K562 (cell line): ENCODE measurements at regions not wholly inside any gene's neighbourhood (a gene's known extent, or its start where the extent isn't known, plus 50 kb on each side); places are given as distances from the start of the nearest gene placed in this dataset.
A peak's percentile ranks its signal among the peaks of the same experiment; 100 is the strongest.

ENCODE experiments used
- CEBPB ChIP-seq: fragments of 450-650 bp; IDR thresholded peaks from 2 replicates; pipeline ENCODE4 v1.6.1; 2016; ENCODE audit warnings: missing genetic modification characterization, missing compliant biosample characterization
- CTCFL ChIP-seq: IDR thresholded peaks from 2 replicates; pipeline ENCODE4 v1.6.1; 2011; ENCODE audit warnings: borderline replicate concordance, low read depth, mild to moderate bottlenecking, moderate library complexity, low read length; ENCODE audit not compliant: insufficient read depth, poor library complexity, severe bottlenecking
- DACH1 ChIP-seq: fragments of 450-650 bp; IDR thresholded peaks from 2 replicates; pipeline ENCODE4 v1.6.1; 2018; ENCODE audit not compliant: partially characterized antibody
- FOXK2 ChIP-seq, 2 experiments: fragments of 450-650 bp; IDR thresholded peaks in 1 of 2; conservative IDR thresholded peaks in 1 of 2; 2 replicates each; pipeline ENCODE4 v1.6.1; 2016; ENCODE audit warnings: low read depth in 2 of 2, mild to moderate bottlenecking in 1 of 2
- MECOM ChIP-seq: fragments of 250-450 bp; sonication (Bioruptor Pico); IDR thresholded peaks from 2 replicates; pipeline ENCODE4 v1.8.0; 2022; ENCODE audit warnings: inconsistent platforms
- MLX ChIP-seq, 2 experiments: fragments of 450-650 bp in 1 of 2; sonication (generic) in 1 of 2; formaldehyde crosslinking; conservative IDR thresholded peaks; 2 replicates each; pipeline versions ENCODE4 v1.4.0 to v1.8.1; 2020 to 2022; ENCODE audit warnings: mild to moderate bottlenecking in 1 of 2, missing genetic modification reagents in 1 of 2
- NCOA4 ChIP-seq: fragments of 450-650 bp; IDR thresholded peaks from 2 replicates; pipeline ENCODE4 v1.6.1; 2018; ENCODE audit warnings: mild to moderate bottlenecking; ENCODE audit not compliant: partially characterized antibody
- NCOA6 ChIP-seq: fragments of 450-650 bp; IDR thresholded peaks from 2 replicates; pipeline ENCODE4 v1.6.1; 2017; ENCODE audit warnings: mild to moderate bottlenecking
- NFE2L1 ChIP-seq: fragments of 450-650 bp; IDR thresholded peaks from 2 replicates; pipeline ENCODE4 v1.6.1; 2016; ENCODE audit warnings: missing genetic modification characterization, low read depth, mild to moderate bottlenecking, missing compliant biosample characterization, moderate library complexity, borderline replicate concordance
- NRF1 ChIP-seq, 2 experiments: fragments of 450-650 bp; IDR thresholded peaks in 1 of 2; conservative IDR thresholded peaks in 1 of 2; 2 replicates each; pipeline ENCODE4 v1.6.1; 2014; ENCODE audit warnings: mild to moderate bottlenecking in 2 of 2
- PTBP1 ChIP-seq: fragments of 200-400 bp; formaldehyde crosslinking; IDR thresholded peaks from 2 replicates; pipeline ENCODE4 v1.6.1; 2017; ENCODE audit warnings: low read depth, low read length
- PURB ChIP-seq: sonication (generic); formaldehyde crosslinking; IDR thresholded peaks from 2 replicates; pipeline ENCODE4 v1.9.0; 2021; ENCODE audit warnings: low read depth, mild to moderate bottlenecking, missing genetic modification reagents
- RBM15 ChIP-seq: fragments of 200-400 bp; formaldehyde crosslinking; IDR thresholded peaks from 2 replicates; pipeline ENCODE4 v1.6.1; 2018; ENCODE audit warnings: mild to moderate bottlenecking, low read length, moderate library complexity; ENCODE audit not compliant: insufficient read depth
- SETDB1 ChIP-seq: IDR thresholded peaks from one replicate; pipeline ENCODE4 v1.6.1; 2012; ENCODE audit warnings: low read length, control low read depth, inconsistent platforms
- SMARCA5 ChIP-seq: fragments of 450-650 bp; IDR thresholded peaks from 2 replicates; pipeline ENCODE4 v1.6.1; 2016
- SRSF7 ChIP-seq: fragments of 200-400 bp; formaldehyde crosslinking; optimal IDR thresholded peaks from 2 replicates; pipeline ENCODE3; 2017; ENCODE audit warnings: mild to moderate bottlenecking, low read depth, low read length
- SUPT5H ChIP-seq: fragments of 450-650 bp; IDR thresholded peaks from 2 replicates; pipeline ENCODE4 v1.6.1; 2016
- YBX1 ChIP-seq: fragments of 450-650 bp; IDR thresholded peaks from 2 replicates; pipeline ENCODE4 v1.7.1; 2016; ENCODE audit warnings: mild to moderate bottlenecking
- ZBTB8A ChIP-seq: fragments of 450-650 bp; IDR thresholded peaks from 2 replicates; pipeline ENCODE4 v1.6.1; 2018; ENCODE audit warnings: mild to moderate bottlenecking, moderate library complexity; ENCODE audit not compliant: partially characterized antibody
- ZNF277 ChIP-seq: fragments of 250-450 bp; sonication (Bioruptor Pico); IDR thresholded peaks from 2 replicates; pipeline ENCODE4 v1.8.0; 2022; ENCODE audit warnings: inconsistent platforms, mild to moderate bottlenecking, moderate library complexity, borderline replicate concordance
- ZNF589 ChIP-seq: fragments of 200-800 bp; sonication (Bioruptor generic); IDR thresholded peaks from 2 replicates; pipeline ENCODE4 v1.6.1; 2016; ENCODE audit warnings: low read depth, missing genetic modification characterization, missing compliant biosample characterization
- TF ChIP-seq, protein P1 (sequence below): fragments of 250-450 bp; sonication (Bioruptor Pico); IDR thresholded peaks from 2 replicates; pipeline ENCODE4 v1.4.0; 2020; ENCODE audit warnings: mild to moderate bottlenecking, moderate library complexity

DNA sequence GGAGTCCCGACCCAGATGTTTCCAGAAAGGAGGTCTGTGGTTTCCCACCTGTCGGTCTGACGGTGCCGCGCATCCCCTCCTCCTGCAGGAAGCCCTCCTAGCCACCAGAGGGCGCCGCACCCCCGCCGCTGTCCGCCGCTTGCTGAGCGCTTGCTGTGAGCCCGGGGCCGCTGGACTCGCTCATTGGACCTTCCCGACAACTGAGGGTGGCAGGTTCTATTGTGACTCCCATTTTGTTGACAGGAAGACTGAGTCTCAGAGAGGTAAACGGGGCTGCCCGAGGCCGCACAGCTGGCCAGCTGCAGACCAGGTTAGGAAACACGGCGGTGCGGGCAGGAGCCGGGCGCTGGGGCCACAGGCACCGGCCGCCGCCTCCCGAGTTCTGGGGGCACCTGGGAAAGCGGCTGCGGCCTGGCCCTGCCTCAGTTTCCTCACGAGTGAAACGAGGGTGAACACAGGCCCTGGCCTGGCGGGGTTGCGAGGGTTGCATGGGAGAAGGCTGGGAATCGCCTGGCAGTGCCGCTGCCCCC is 191.1 kb upstream of the CIBAR2 start (continued):
- TF ChIP-seq ZBTB8A (no peak), NCOA4 (peak; percentile 63), ZNF277 (CRISPR knock-in tag) (no peak), NRF1 (conservative IDR thresholded peaks at IDR 0.05 in 1 of 2, IDR thresholded peaks at IDR 0.05 in 1 of 2) (peak; percentile 21 to 36; a peak in 2 of 4 replicates), PTBP1 (peak; percentile 97), YBX1 (no peak), MLX (CRISPR knock-in tag; conservative IDR thresholded peaks at IDR 0.05) (0 out of 4 replicates have a peak, but pooled peaks of 1 of the 2 experiments have one; percentile 25), CTCFL (peak; percentile 96), ZNF589 (CRISPR knock-in tag) (no peak), SETDB1 (no peak), SUPT5H (no peak), DACH1 (peak; percentile 62), NCOA6 (no peak), CEBPB (no peak), MECOM (CRISPR knock-in tag) (0 out of 2 replicates have a peak, but pooled peaks have one; percentile 17), SMARCA5 (peak; percentile 99), PURB (CRISPR knock-in tag) (no peak), RBM15 (no peak), SRSF7 (no peak), NFE2L1 (tag) (no peak), FOXK2 (conservative IDR thresholded peaks at IDR 0.05 in 1 of 2, IDR thresholded peaks at IDR 0.05 in 1 of 2; ENCODE audit: low read depth in 2 of 2) (0 out of 4 replicates have a peak, but pooled peaks of 1 of the 2 experiments have one; percentile 22)
- TF ChIP-seq, protein P1, sequence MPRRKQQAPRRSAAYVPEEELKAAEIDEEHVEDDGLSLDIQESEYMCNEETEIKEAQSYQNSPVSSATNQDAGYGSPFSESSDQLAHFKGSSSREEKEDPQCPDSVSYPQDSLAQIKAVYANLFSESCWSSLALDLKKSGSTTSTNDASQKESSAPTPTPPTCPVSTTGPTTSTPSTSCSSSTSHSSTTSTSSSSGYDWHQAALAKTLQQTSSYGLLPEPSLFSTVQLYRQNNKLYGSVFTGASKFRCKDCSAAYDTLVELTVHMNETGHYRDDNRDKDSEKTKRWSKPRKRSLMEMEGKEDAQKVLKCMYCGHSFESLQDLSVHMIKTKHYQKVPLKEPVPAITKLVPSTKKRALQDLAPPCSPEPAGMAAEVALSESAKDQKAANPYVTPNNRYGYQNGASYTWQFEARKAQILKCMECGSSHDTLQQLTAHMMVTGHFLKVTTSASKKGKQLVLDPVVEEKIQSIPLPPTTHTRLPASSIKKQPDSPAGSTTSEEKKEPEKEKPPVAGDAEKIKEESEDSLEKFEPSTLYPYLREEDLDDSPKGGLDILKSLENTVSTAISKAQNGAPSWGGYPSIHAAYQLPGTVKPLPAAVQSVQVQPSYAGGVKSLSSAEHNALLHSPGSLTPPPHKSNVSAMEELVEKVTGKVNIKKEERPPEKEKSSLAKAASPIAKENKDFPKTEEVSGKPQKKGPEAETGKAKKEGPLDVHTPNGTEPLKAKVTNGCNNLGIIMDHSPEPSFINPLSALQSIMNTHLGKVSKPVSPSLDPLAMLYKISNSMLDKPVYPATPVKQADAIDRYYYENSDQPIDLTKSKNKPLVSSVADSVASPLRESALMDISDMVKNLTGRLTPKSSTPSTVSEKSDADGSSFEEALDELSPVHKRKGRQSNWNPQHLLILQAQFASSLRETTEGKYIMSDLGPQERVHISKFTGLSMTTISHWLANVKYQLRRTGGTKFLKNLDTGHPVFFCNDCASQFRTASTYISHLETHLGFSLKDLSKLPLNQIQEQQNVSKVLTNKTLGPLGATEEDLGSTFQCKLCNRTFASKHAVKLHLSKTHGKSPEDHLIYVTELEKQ (CRISPR knock-in tag): no peak
